Neural cell (in vitro differentiated cells): ENCODE measurements at regions not wholly inside any gene's neighbourhood (a gene's known extent, or its start where the extent isn't known, plus 50 kb on each side); places are given as distances from the start of the nearest gene placed in this dataset.

Experiments
- H2AFZ ChIP-seq: fragments of 200-600, 300-800 bp; sonication (generic), shearing (Covaris generic); 2 replicates; pipeline ENCODE4 v1.6.0; 2014; ENCODE audit warnings: low read depth, mild to moderate bottlenecking, antibody characterized with exemption, low read length, moderate library complexity
- H3F3A ChIP-seq: fragments of 200-600 bp; shearing (Covaris generic); 2 replicates; pipeline ENCODE4 v1.6.1; 2016; ENCODE audit warnings: mild to moderate bottlenecking, moderate library complexity, mixed read lengths, antibody characterized with exemption, low read length; ENCODE audit not compliant: insufficient read depth, poor library complexity, severe bottlenecking
- H3K27ac ChIP-seq: fragments of 200-600, 300-800 bp; sonication (generic), shearing (Covaris generic); 2 replicates; pipeline ENCODE4 v1.5.1; 2014; ENCODE audit warnings: mild to moderate bottlenecking, low read length, moderate library complexity
- H3K27me3 ChIP-seq: fragments of 300-800, 200-600 bp; sonication (generic), shearing (Covaris generic); 2 replicates; pipeline ENCODE4 v1.6.0; 2014; ENCODE audit warnings: mild to moderate bottlenecking, low read depth, low read length, moderate library complexity; ENCODE audit not compliant: insufficient read depth
- H3K36me3 ChIP-seq: fragments of 300-800, 200-600 bp; sonication (generic), shearing (Covaris generic); 2 replicates; pipeline ENCODE4 v1.5.1; 2014; ENCODE audit warnings: mild to moderate bottlenecking, antibody characterized with exemption, low read length, moderate library complexity; ENCODE audit not compliant: insufficient read depth
- H3K4me2 ChIP-seq: fragments of 300-800, 200-600 bp; sonication (generic), shearing (Covaris generic); 2 replicates; pipeline ENCODE4 v1.6.0; 2014; ENCODE audit warnings: mild to moderate bottlenecking, low read length
- H3K4me3 ChIP-seq: fragments of 300-800, 200-600 bp; sonication (generic), shearing (Covaris generic); 2 replicates; pipeline ENCODE4 v1.5.1; 2014; ENCODE audit warnings: mild to moderate bottlenecking, low read length, moderate library complexity
- H3K79me2 ChIP-seq: fragments of 200-600 bp; shearing (Covaris generic); replicated peaks from 2 replicates; pipeline ENCODE4 v1.6.0; 2014; ENCODE audit warnings: mild to moderate bottlenecking, low read length, moderate library complexity; ENCODE audit not compliant: insufficient read depth
- H3K9ac ChIP-seq: fragments of 300-800, 200-600 bp; sonication (generic), shearing (Covaris generic); 2 replicates; pipeline ENCODE4 v1.6.1; 2016; ENCODE audit warnings: mild to moderate bottlenecking, low read length, mixed read lengths
- H3K9me2 ChIP-seq: fragments of 200-600 bp; shearing (Covaris generic); 2 replicates; pipeline ENCODE4 v1.6.1; 2016; ENCODE audit warnings: mild to moderate bottlenecking, low read length, mixed read lengths; ENCODE audit not compliant: insufficient read depth
- H3K9me3 ChIP-seq: fragments of 200-600, 300-800 bp; sonication (generic), shearing (Covaris generic); 2 replicates; pipeline ENCODE4 v1.6.1; 2016; ENCODE audit warnings: mild to moderate bottlenecking, mixed run types, low read length, moderate library complexity, mixed read lengths
- H4K20me1 ChIP-seq: fragments of 200-600 bp; shearing (Covaris generic); 2 replicates; pipeline ENCODE4 v1.6.1; 2016; ENCODE audit warnings: mild to moderate bottlenecking, mixed run types; ENCODE audit not compliant: insufficient read depth
- EP300 ChIP-seq: fragments of 450-650 bp; conservative IDR thresholded peaks from 2 replicates; pipeline ENCODE4 v1.6.1; 2014; ENCODE audit warnings: antibody characterized with exemption, mild to moderate bottlenecking, moderate library complexity; ENCODE audit not compliant: poor library complexity, severe bottlenecking
- EZH2 ChIP-seq: fragments of 200-600, 300-800 bp; shearing (Covaris generic), sonication (generic); IDR thresholded peaks from 2 replicates; pipeline ENCODE4 v1.6.1; 2014; ENCODE audit warnings: antibody characterized with exemption, low read length, borderline replicate concordance, mild to moderate bottlenecking; ENCODE audit not compliant: insufficient read depth, poor library complexity, severe bottlenecking
- MXI1 ChIP-seq: fragments of 450-650 bp; conservative IDR thresholded peaks from 2 replicates; pipeline ENCODE4 v1.6.1; 2014; ENCODE audit warnings: antibody characterized with exemption, mild to moderate bottlenecking; ENCODE audit not compliant: poor library complexity, severe bottlenecking
- POLR2AphosphoS5 ChIP-seq: IDR thresholded peaks from 2 replicates; pipeline ENCODE4 v1.6.1; 2012
- RAD21 ChIP-seq: fragments of 450-650 bp; conservative IDR thresholded peaks from 2 replicates; pipeline ENCODE4 v1.6.1; 2014; ENCODE audit warnings: antibody characterized with exemption, mild to moderate bottlenecking, moderate library complexity
- SMC3 ChIP-seq: fragments of 450-650 bp; conservative IDR thresholded peaks from 2 replicates; pipeline ENCODE4 v1.6.1; 2014; ENCODE audit warnings: antibody characterized with exemption, mild to moderate bottlenecking, moderate library complexity; ENCODE audit not compliant: poor library complexity
- TAF1 ChIP-seq: IDR thresholded peaks from 2 replicates; pipeline ENCODE4 v1.6.1; 2012; ENCODE audit warnings: low read depth
- TF ChIP-seq, protein P1 (sequence below): IDR thresholded peaks from 2 replicates; pipeline ENCODE4 v1.6.1; 2012; ENCODE audit warnings: borderline replicate concordance
- TF ChIP-seq, protein P2 (sequence below): fragments of 450-650 bp; IDR thresholded peaks from 2 replicates; pipeline ENCODE4 v1.5.1; 2014; ENCODE audit warnings: antibody characterized with exemption, mild to moderate bottlenecking, moderate library complexity; ENCODE audit not compliant: poor library complexity, severe bottlenecking

DNA sequence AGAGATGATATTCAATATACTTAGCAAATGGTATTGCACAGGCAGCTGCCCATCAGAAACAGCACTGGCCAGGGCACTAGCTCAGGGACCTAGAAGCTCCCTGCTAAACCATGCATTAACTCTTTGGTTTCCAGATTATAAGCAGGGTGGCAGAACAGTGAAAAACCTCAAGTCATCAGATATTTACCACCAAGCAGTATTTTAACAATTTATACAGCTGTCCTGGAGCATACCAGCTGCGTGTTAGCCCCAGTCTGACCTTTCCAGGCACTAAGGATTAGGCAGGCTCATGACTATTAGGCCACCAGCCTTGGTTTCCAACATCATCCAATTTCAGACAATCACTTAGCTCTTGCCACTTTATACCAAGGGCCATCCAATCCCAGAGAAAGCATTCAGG, 326.5 kb downstream of the CAAP1 start:
- H4K20me1 ChIP-seq, result no peaks in the 10 kb centered on the region
- no peaks in the 10 kb centered on the region for H3K27me3 ChIP-seq
- no peaks in the 10 kb centered on the region for H3K9me2 ChIP-seq
- no peak overlapping the region for H3K9ac ChIP-seq
- H3K36me3 ChIP-seq, result no peaks in the 10 kb centered on the region
- no peak overlapping the region for H2AFZ ChIP-seq
- H3K9me3 ChIP-seq, result no peaks in the 10 kb centered on the region
- H3F3A ChIP-seq, result no peaks in the 10 kb centered on the region
- H3K79me2 ChIP-seq, result no peaks in the 10 kb centered on the region
- H3K4me3 ChIP-seq, result no peak overlapping the region
- no peak overlapping the region for H3K4me2 ChIP-seq
- TF ChIP-seq POLR2AphosphoS5, result no peak
- TF ChIP-seq EP300, result no peak
- no peak for TF ChIP-seq RAD21
- TF ChIP-seq TAF1, result no peak
- no peak overlapping the region for H3K27ac ChIP-seq

DNA sequence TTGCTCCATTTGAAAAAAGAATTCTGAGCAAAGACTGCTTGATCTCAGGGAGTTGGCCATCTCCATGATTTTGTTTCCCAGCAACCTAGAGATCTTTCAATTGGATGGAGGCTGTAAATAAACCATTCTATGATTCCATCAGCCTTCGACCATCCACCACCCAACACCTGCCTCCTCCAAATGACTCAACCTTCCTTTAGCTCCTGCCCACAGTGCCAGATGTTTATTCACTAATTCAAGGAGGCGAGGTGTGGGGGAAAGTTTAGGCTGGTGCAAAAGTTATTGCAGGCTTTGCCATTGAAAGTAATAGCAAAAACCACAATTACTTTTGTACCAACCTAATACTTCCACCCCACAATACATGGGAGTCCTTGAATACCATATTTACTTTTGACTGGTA, 327.5 kb downstream of the CAAP1 start:
- Histone ChIP-seq H3K27me3 (no peaks in the 10 kb centered on the region), H3K36me3 (no peaks in the 10 kb centered on the region), H3K9me2 (no peaks in the 10 kb centered on the region), H3K9ac (no peak overlapping the region), H3K9me3 (no peaks in the 10 kb centered on the region), H3K4me3 (no peak overlapping the region), H3K4me2 (no peak overlapping the region), H3K27ac (no peak overlapping the region), H3F3A (no peaks in the 10 kb centered on the region), H3K79me2 (no peaks in the 10 kb centered on the region), H4K20me1 (no peaks in the 10 kb centered on the region), H2AFZ (no peak overlapping the region)
- TF ChIP-seq EZH2 (no peak), RAD21 (no peak), MXI1 (no peak), EP300 (no peak), POLR2AphosphoS5 (no peak), TAF1 (no peak), SMC3 (no peak)
- TF ChIP-seq, protein P1, sequence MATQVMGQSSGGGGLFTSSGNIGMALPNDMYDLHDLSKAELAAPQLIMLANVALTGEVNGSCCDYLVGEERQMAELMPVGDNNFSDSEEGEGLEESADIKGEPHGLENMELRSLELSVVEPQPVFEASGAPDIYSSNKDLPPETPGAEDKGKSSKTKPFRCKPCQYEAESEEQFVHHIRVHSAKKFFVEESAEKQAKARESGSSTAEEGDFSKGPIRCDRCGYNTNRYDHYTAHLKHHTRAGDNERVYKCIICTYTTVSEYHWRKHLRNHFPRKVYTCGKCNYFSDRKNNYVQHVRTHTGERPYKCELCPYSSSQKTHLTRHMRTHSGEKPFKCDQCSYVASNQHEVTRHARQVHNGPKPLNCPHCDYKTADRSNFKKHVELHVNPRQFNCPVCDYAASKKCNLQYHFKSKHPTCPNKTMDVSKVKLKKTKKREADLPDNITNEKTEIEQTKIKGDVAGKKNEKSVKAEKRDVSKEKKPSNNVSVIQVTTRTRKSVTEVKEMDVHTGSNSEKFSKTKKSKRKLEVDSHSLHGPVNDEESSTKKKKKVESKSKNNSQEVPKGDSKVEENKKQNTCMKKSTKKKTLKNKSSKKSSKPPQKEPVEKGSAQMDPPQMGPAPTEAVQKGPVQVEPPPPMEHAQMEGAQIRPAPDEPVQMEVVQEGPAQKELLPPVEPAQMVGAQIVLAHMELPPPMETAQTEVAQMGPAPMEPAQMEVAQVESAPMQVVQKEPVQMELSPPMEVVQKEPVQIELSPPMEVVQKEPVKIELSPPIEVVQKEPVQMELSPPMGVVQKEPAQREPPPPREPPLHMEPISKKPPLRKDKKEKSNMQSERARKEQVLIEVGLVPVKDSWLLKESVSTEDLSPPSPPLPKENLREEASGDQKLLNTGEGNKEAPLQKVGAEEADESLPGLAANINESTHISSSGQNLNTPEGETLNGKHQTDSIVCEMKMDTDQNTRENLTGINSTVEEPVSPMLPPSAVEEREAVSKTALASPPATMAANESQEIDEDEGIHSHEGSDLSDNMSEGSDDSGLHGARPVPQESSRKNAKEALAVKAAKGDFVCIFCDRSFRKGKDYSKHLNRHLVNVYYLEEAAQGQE, result no peak
- TF ChIP-seq, protein P2, sequence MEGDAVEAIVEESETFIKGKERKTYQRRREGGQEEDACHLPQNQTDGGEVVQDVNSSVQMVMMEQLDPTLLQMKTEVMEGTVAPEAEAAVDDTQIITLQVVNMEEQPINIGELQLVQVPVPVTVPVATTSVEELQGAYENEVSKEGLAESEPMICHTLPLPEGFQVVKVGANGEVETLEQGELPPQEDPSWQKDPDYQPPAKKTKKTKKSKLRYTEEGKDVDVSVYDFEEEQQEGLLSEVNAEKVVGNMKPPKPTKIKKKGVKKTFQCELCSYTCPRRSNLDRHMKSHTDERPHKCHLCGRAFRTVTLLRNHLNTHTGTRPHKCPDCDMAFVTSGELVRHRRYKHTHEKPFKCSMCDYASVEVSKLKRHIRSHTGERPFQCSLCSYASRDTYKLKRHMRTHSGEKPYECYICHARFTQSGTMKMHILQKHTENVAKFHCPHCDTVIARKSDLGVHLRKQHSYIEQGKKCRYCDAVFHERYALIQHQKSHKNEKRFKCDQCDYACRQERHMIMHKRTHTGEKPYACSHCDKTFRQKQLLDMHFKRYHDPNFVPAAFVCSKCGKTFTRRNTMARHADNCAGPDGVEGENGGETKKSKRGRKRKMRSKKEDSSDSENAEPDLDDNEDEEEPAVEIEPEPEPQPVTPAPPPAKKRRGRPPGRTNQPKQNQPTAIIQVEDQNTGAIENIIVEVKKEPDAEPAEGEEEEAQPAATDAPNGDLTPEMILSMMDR, result no peak

DNA sequence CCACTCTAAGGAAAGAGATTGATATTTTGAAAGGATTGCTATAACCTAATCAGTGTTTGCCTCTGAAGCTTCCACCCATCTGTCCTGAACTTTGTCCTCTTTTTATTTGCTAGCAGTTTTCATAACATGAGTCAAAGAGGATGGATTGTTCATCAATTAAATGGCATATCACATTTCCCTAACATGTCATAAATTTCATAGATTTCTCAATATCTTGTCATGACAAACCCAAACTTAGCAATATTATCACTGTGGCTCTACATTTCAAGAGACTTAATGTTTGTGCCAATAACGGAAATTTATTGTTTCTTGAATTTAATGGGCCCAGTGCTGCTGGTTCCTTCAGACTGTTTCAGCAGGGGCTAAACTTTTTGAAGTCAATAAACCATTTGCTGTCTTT, 330.3 kb downstream of the CAAP1 start:
- H3K9ac ChIP-seq, result no peak overlapping the region
- no peaks in the 10 kb centered on the region for H4K20me1 ChIP-seq
- H3F3A ChIP-seq, result no peaks in the 10 kb centered on the region
- H3K4me3 ChIP-seq, result no peak overlapping the region
- H3K9me3 ChIP-seq, result no peaks in the 10 kb centered on the region
- H3K27me3 ChIP-seq, result no peaks in the 10 kb centered on the region
- H3K4me2 ChIP-seq, result no peak overlapping the region
- no peaks in the 10 kb centered on the region for H3K36me3 ChIP-seq
- H3K27ac ChIP-seq, result no peak overlapping the region
- H3K9me2 ChIP-seq, result no peaks in the 10 kb centered on the region
- TF ChIP-seq TAF1, result no peak
- TF ChIP-seq POLR2AphosphoS5, result no peak
- TF ChIP-seq, protein P2, result no peak
- TF ChIP-seq EZH2, result no peak
- no peak for TF ChIP-seq SMC3
- TF ChIP-seq EP300, result no peak
- TF ChIP-seq, protein P1, result no peak
- TF ChIP-seq MXI1, result no peak
- no peak for TF ChIP-seq RAD21
- no peaks in the 10 kb centered on the region for H3K79me2 ChIP-seq
- no peak overlapping the region for H2AFZ ChIP-seq
